Stomach (tissue), 4 donors: ENCODE measurements at regions not wholly inside any gene's neighbourhood (a gene's known extent, or its start where the extent isn't known, plus 50 kb on each side); places are given as distances from the start of the nearest gene placed in this dataset.

Source experiments
- CTCF ChIP-seq, 7 experiments: fragments of 450-650 bp in 4 of 7; fragments of 200-600 bp in 3 of 7; sonication (generic) in 3 of 7; IDR thresholded peaks; one replicate each; pipeline ENCODE4 v1.5.1; 2016 to 2019; ENCODE audit warnings: antibody characterized with exemption in 7 of 7, control low read depth in 2 of 7, mild to moderate bottlenecking in 1 of 7
- EP300 ChIP-seq: sonication (generic); formaldehyde crosslinking; IDR thresholded peaks from one replicate; pipeline ENCODE4 v1.6.1; 2017; ENCODE audit warnings: antibody characterized with exemption
- POLR2A ChIP-seq, 4 donors: fragments of 450-650 bp; IDR thresholded peaks; one replicate each; pipeline ENCODE4 v1.6.1; 2016; ENCODE audit warnings: antibody characterized with exemption in 4 of 4, control low read depth in 2 of 4, mild to moderate bottlenecking in 1 of 4, moderate library complexity in 1 of 4
- POLR2AphosphoS5 ChIP-seq, 3 donors: sonication (generic); formaldehyde crosslinking; IDR thresholded peaks; one replicate each; pipeline ENCODE4 v1.6.1; 2016; ENCODE audit warnings: antibody characterized with exemption in 3 of 3

- TF ChIP-seq POLR2A (IDR thresholded peaks at IDR 0.05) = no peak
- no peak for TF ChIP-seq POLR2AphosphoS5 (IDR thresholded peaks at IDR 0.05)
- TF ChIP-seq CTCF (IDR thresholded peaks at IDR 0.05) = no peak
- TF ChIP-seq EP300 = no peak
These were observed 306.2 kb upstream of the RIOK2 start for GRCh38 chr5:97489010-97489840.
